ENCODE measurements at regions not wholly inside any gene's neighbourhood (a gene's known extent, or its start where the extent isn't known, plus 50 kb on each side); places are given as distances from the start of the nearest gene placed in this dataset.
A peak's percentile ranks its signal among the peaks of the same experiment; 100 is the strongest.

DNA sequence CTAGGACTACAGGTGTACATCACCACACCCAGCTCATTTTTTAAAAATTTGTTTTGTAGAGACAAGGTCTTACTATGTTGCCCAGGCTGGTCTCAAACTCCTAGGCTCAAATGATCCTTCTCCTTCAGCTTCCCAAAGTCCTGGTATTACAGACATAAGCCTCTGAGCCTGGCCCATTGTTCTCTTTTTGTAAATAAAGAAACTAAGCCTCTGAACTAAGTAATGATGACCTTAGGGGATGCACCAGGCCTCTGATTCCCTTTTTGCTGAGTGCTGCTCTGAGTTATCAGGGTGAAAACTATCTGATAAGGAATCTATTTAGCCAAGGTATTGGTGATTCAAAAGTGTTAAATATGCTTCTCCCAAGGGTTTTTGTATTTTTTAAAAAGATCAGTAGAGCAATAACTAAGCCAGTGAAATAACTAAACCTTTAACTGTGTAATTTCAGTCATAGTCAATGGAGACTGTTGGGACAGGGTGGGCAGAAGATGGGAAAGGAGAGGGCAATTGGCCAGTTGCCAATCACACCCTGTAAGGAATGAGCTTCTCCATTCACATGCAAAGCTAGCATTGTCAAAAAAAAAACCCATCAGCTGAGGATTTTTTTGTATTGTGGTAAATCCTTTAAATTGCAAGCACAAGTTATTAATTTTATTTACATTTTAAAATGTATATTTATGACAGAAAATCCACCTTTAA is 194.8 kb upstream of the PFN2 start:
- no peak for DNase-seq (ENCODE audit: low spot score)

DNA sequence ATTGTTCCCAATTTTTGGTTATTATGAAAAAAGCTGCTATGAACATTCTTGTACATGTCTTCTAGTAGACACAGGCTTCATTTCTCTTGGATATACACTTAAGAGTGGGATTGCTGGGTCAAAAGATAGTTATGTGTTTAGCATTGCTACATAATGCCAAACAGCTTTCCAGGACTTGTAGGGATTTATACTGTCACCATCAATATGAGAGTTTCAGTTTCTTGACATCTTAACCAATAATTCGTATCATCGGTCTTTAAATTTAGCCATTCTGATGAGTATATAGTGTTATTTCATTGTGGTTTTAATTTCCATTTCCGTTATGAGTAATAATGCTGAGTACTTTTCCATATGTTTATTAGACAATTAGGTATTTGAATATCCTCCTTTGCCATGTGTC is 190.3 kb upstream of the PFN2 start:
- DNase-seq (ENCODE audit: low spot score), result no peak

DNA sequence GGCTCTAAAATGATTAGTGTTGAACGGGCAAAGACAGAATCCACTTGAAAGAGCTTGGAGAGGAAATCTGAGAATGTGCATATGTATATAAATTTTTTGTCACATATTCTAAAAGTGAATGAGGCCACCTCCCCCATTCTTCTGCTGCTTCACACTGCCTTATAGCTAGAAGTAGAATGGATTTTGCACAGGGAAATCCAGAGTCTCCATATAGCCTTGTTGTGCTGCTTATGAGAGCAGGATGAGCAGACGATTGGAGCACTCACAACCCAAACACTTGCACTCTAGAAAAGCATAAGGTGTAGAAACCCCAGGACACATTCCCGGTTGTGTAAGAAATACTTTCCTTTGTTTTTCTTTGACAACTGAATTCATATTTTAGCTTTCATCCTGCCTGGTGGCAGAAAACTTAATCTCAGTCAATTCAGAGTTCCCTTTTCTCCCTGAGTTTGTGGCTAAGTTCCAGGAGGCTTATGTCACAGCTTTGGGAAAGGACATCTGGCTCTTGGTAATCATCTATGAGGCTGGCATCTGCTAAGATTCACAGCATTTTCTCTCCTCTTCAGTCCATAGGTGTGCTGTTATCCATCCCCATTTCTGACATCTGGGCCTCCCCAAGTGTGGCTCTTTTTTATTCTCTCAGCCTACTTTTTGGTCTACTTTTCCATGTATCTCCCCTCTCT is 188.4 kb upstream of the PFN2 start:
- no peak for DNase-seq (ENCODE audit: low spot score)

DNA sequence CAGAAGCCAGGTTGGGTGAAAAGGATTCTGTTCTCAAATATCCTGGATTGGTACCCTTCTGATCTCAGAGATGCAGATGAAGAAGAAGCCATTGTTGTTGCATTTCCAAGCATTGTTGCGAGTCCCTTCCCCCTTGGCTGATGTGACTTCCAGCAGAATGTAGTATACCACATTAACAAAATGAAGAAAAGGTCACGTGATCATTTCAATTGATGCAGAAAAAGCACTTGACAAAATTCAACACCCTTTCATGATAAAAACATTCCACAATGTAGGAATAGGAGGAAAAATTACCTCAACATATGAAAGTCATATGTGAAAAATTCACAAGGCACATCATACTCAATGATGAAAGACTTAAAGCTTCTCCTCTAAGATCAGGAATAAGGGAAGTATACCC is 181.9 kb upstream of the PFN2 start:
- no peak for DNase-seq (ENCODE audit: low spot score)

DNA sequence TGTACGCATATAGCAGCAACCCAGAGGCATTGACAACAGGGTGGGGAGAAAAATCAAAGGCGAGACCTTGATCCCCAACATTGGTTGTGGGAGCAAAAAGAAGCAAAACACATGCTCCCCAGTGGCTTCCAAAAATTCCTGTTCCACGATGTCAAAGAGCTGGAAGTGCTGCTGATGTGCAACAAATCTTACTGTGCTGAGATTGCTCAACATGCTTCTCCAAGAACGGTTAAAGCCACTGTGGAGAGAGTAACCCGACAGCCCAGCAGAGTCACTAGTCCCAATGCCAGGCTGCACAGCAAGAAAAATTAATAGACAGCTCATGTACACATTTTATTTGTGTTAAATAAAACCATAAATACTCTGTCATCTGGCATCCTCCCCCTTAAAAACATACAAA is 179.9 kb upstream of the PFN2 start:
- DNase-seq (ENCODE audit: low spot score), result no peak

DNA sequence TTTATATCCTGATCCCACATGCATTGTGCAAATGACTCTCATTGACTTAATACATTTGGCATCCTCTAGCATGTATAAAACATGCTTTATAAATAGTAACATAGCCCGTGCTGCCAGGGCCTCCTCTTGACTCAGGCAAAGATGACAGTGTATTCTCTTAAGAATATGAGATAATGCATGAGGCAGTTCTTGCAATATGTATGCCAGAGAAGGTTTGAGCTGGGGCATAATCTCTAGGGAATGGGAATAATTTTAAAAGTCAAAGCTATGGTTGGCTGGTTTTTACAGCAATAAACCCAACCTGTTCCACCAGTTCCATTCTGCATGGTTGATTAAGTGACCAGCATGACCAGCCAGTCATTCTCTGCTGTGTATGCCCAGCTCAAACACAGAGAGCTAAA is 179.0 kb upstream of the PFN2 start:
- DNase-seq (ENCODE audit: low spot score), result peak; percentile 32

DNA sequence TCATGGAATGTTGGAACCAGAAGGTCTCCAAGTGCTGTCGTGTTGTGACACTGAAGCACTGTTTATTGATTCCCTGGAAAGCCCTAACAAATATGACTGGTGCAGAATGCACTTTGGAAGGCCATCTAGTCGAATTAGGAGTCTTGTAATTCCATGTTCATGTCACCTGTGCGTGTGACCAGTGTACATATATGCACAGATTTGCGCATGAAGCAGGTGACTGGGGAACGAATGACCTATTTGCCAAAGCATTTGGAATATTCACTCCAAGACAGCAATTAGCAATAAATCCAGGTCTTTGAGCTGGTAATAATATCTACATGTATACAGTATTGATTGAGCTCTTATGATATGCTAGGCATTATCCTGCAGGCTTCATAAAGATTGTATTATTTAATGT is 177.5 kb upstream of the PFN2 start:
- DNase-seq (ENCODE audit: low spot score), result no peak

DNA sequence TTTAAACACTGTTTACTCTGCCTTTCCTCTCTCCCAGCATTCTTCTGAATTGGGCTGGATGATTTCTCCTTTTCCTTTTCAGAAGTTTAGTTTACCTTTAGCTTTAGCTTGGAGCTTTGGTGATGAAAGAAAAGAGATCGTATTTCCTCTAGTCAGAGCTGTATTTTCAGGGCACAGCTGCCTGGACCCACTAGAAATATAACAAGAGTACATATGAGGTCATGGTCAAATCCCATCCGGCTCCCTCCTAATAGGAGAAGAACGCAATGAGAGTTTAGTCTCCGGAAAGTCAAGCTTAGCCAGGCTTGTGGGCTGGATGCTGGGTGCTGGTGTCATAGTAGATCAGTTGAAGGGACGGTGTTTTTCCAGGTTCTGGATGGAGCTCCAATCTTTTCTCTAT is 177.1 kb upstream of the PFN2 start:
- no peak for DNase-seq (ENCODE audit: low spot score)

DNA sequence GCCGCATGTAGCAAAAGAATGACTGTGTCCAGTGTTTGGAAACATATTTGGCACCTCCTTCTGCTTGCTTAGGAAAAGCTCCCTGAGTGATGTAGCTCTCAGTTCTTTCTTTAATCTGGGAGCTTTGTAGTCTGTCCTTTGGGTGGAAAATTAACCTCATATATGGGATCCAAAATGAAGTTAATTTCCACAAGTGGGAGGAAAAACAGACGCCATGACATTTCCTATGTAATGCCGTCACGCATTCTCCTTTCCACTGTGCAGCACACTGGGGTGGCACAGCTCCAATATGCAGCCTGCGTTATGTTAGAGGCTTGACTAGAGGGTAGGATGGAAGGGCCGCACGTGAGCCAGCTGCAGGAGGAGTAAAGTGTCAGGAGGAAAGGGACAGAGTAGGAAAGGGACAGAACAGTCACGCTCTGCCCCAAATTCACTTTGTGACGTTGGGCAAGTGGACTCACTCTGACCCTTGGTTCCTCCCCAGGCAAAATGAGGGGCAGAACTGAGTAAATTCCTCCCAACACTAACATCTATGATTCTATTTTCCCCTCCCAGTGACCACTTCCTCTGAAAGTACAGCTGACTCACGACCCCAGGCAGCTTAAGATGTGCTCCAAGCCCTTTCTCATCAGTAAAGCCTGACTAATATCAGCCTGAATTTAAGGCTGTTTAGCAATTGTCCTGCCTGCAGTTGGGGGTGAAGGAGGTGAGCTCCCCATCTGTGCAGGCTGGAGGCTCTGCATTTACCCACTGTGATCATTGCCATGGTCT is 176.5 kb upstream of the PFN2 start:
- DNase-seq (ENCODE audit: low spot score), result peak; percentile 55

DNA sequence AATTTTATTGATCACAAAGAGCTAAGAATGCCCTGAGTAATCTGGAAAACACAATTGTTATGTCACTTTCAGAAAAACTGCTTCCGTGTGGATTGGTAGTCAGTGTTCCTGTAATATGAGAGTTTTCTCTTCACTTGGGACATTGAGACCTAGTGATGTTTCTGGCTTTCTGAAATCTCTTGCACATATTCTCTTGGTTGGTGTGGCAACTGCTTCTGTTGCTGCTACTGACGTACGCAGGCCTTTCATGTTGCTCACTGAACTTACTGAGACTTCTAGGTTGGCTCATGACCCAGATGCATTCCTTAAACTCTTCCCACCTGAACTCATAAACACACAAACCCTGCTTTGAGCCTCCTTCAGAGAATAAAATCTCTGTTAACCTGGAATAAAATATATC is 175.0 kb upstream of the PFN2 start:
- DNase-seq (ENCODE audit: low spot score), result no peak

DNA sequence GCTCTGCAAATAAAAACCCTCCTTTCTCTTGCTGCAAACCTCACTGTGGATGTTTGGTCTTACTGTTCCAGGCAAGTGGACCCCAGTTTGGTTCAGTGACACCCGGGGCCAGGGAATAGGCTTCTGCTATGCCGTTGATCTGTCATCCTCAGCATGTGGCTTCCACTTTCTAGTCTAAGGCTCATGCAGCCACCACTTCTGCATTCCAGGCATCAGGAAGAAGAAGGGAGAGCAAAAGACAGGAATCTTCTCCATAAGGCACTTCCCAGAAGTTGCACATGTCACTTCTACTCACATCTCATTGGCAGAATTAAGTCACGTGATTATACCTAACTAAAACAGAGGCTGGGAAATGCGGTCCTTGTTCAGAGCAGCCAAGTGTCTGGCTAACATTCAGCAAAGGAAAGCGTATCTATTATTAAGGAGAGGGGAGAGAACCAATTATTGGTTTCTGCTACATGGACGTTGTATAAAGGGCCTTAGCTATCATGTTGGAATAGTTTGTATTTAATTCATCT is 173.6 kb upstream of the PFN2 start:
- DNase-seq (ENCODE audit: low spot score), result no peak

DNA sequence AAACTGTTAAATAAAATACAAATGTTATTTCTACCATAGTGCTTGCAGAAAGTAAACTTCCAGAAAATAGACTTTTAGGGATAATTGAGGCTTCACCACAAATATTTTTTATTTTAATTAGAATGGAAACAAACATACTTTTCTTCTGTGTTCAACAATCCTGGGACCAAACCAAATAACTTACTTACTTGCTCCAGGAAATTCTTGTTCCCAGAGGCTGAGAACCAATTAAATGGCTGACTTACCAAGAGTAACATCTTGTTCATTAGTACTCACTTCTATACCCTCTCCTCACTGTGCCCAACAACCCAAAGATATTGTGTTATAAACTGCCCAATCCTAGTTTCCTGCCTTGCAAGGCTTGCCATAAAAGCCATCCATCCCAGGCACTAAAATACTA is 172.2 kb upstream of the PFN2 start:
- no peak for DNase-seq (ENCODE audit: low spot score)

DNA sequence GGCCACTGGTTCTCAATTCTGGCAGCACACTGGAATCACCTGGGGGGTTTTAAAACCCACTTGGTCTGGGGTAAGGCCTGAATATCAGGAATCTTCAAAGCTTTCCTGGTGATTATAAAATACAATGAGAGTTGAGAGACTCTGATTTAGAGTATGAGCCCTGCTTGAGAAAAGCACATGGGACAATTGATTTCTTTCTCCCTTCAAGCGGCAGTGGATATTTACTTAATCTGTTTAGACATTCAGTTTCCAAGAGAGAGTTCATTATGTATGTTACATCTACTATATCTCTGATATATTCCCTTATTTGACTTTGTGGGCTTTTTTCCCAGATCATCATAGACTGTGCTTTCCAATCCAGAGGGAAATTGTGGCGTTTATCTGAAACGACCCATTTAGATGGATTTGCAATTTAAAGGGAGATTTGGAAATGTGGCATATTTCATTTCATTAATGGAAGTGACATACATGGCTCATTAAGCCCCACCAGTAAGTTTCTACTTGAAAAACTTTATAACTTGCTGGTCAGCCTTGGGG is 171.2 kb upstream of the PFN2 start:
- DNase-seq (ENCODE audit: low spot score), result no peak

DNA sequence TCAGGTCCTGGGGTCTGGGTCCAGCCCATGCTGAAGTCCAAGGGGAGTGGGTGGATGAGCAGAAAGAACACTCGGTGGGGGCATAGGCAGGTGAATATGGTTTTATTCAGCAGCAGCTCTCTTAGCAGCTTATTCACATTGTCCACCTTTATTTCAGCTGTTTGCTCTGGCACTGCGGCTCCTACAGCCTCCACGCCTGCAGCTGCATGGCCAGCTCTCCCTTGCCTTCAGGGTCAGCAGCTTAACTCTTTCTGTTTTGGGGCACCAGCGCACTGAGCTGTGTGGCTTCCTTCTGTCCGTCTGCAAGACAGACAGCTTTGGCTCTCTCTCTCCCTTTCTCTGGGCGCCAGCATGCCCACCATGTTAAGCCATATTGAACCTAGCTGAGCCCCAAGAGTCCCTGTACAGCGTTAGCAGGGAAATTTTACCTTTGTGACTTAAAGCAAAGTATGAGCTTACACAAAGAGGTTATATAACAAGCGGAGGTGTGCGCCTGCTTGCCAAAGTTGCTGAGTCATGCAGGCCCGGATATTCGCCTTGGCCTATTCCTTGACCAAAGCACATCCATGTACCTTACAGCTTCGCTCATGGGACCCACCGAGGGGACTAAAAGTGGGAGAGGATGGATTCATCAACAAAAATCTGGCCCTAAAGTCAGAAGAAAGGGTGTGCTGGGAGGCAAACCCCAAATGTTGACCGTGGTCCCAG is 170.1 kb upstream of the PFN2 start:
- DNase-seq (ENCODE audit: low spot score), result no peak

DNA sequence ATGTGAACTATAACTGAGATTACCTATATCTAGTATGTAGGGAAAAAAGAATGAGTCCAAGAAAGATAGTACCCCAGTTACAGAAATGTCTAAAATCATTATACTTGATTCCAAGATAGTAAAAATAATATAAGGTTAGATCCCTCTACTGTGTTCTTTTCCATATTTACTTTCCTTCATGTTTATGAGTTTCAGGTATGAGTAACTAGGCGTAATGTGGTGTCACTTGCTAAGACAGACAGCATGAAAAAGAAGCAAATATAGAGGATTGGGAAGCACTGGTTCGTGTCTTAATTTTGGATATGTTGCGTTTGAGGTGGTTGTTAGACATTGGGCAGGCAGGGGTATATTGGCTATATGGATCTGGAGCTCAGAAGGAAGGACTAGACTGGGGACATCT is 168.1 kb upstream of the PFN2 start:
- DNase-seq (ENCODE audit: low spot score), result no peak

DNA sequence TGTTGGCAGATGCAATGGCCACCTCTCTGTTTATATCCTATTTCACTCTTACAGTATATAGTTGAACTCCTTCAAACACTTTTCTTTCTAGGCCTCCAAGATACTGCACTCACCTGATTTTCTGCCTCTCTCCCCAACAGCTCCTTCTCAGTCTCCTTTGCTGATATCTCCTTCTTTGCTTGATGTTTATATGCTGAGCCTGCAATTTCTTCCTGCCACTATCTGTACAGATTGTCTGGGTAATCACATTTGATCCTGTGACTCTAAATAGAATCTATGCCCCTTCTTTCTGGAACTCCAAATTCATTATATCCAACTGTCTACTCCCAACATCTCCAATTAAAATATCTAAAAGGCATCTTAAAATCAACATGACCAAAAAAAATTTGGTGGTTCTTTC is 165.5 kb upstream of the PFN2 start:
- DNase-seq (ENCODE audit: low spot score), result no peak

DNA sequence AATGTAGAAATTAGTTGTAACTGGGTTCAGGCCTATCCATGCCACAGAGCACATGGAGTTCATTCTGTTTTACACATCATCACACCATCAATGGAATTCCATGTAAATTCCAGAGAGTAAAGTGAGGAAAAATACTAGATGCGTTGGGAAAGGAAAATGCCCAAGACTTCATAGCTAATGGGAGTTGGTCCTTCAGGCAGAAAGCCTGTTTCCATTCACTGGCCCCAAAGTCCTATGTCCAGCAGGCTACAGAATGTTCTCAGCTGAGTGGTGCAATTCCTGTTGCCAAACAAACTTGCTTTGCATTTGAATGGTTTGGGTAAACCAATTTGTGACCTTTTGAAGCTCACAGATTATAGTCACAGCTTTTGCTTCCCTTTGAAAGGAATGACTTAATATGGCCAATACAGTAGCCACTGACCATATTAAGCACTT is 164.6 kb upstream of the PFN2 start:
- DNase-seq (ENCODE audit: low spot score), result no peak

DNA sequence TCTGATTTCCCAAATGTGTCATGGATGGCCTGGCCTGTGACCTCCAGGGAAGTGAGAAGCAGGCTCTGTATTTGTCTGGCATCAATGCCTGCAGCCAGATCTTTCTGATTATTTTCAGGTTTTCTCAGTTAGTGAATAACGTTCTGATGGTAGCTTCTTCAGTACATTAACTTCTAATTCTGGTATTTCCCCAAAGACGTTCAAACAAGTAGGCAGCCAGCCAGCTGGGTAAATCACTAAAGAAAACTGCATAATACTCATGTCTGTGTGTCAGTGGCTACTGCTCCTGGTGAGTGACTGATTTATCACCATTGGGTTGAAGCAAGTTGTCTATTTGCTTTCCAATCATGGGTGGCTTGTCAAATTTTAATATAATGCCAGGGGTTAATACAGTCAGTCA is 162.6 kb upstream of the PFN2 start:
- no peak for DNase-seq (ENCODE audit: low spot score)

DNA sequence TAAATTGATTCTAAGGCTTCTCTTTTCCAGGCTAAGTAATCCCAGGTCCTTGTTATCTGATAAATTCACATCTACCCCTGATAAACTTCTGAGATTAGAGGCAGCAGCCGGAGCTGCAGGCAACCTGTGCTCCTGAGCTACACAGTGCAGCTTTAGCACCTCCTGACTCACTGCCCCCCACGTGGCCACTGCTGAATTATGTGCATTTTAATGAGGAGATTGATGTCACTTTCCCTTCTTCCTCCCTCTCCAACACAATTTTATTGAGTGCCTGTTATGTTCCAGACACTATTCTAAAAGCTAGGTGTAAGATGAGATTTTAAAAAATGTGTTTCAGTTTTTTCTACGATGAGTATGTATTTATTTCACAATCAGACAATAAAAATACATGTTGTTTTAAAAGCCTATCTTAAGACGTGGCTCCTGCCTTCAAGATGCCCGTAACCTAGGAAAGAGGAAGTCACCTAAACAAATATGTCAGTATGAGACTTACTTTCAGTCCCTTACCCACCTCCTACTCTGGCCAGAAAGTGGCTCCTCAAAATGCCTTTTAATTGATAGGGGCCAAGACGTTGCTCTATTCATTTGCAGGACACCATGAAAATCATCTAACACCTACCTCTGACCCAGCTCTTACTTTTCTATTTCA is 161.5 kb upstream of the PFN2 start:
- DNase-seq (ENCODE audit: low spot score), result no peak

DNA sequence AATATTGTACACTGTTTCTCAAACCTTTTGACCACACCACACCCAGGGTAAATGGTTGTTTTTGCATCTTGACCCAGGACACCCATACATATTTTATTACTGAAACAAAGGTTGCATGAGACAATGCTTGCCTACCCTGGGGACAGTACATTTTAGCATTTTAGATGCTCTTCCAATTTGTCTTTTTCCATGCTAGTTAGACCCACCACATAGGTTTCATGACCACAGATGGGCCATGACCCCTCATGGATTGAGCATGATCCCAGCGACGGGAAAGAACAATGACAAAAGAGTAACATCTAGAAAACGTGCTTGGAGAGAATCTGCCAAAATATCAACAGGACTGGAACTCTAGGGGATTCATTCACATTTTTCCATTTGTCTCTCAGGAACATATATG is 161.0 kb upstream of the PFN2 start:
- DNase-seq (ENCODE audit: low spot score), result no peak

DNA sequence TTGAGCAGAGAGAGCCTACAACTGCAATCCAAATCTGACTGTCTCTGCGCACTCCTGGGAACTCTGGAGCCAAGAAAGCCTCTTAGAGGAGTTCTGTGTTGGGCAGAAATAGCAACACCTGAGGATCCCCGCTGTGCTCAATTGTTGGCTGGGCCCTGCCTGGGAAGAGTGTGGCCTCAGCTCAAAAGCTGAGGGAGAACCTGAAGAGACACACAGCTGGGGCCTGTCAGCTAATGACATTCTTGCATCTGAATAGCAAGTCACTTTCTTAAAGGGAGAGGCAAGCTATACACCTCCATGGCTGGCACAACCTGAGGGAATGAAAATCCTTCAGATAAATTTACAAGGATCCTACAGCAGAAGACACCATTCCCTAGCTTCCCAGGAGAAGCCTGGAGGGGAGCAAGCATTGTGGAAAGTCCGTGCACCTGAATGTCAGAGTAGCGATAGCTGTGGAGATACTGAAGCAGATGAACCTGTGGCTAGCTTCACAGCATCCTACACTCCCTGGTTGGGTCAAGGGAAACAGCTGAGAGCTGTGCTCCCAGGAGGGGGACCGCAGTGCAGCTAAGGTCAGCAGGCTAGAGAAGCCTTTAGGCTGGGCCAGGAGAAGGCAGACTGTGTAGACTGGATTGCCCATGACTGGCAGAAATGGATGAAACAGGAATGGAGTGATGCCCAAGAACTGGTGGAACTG is 159.9 kb upstream of the PFN2 start:
- DNase-seq (ENCODE audit: low spot score), result no peak
